ENCODE measurements at regions not wholly inside any gene's neighbourhood (a gene's known extent, or its start where the extent isn't known, plus 50 kb on each side); places are given as distances from the start of the nearest gene placed in this dataset.

DNA sequence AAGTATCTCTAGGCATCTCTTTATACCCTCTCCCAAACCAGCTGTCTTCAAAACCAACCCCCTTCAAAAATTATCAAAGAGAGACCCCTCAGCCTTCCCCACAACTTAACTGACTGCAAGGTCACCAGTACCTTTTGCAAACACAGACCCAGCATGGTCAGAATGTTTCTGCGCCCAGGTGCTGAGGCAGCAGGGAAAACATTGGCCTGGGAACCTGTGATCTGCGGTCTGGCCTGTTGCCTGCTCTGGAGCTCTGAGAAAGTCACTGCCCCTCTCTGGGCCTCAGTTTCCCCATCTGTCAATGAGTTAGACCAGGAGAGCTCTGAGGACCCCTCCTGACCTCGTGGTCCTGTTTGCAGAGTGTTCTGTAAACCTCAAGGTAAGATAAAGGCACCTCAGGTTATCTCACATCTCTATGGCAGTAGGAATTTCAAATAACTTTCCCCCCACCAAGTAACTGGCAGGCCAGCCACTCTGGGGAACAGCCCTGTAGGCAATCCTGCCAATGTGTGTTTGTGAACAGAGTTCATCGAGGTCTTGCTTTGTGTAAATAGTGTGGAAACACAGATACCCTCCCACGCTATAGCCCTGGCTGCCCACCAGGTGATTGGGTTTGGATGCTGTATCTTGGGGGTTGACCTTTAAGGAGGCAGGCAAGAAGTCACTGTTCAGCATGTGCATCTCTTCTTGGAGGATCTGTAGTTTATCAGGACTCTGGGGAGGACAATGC is 50.0 kb upstream of the SMAD6 start:
- no peak for ATAC-seq
- POLR2A ChIA-PET: no interaction called here
- CTCF ChIA-PET: no interaction called here

More for the DNA sequence above, 50.0 kb upstream of the SMAD6 start:
- no TSS peak for BruUV-seq (replicated peaks)
- Histone ChIP-seq H3K36me3 (ENCODE audit: control insufficient read depth in 1 of 2, insufficient read depth in 2 of 2, low read length in 2 of 2) (no peaks in the 10 kb centered on the region), H3K27me3 (ENCODE audit: insufficient read depth, low read length) (no peaks in the 10 kb centered on the region), H3K4me2 (ENCODE audit: low read length) (no peak overlapping the region), H3K4me1 (ENCODE audit: control insufficient read depth in 1 of 2, insufficient read depth in 2 of 2, low read length in 2 of 2) (peaks cover 10 to 26% of the 10 kb centered on the region in 2 experiments; a peak in 3 of 4 replicates), H3K27ac (ENCODE audit: low read depth, low read length) (no peak overlapping the region), H4K20me1 (ENCODE audit: insufficient read depth) (no peaks in the 10 kb centered on the region), H3K9me3 (ENCODE audit: control insufficient read depth in 1 of 2, insufficient read depth in 1 of 2, low read depth in 1 of 2, low read length in 2 of 2) (no peaks in the 10 kb centered on the region), H3K9ac (ENCODE audit: low read length) (no peak overlapping the region), H3K4me3 (replicated peaks in 1 of 2; ENCODE audit: low read depth in 1 of 2, low read length in 2 of 2) (no peak overlapping the region), H3K79me2 (ENCODE audit: insufficient read depth, low read length) (no peaks in the 10 kb centered on the region), H3K9me2 (ENCODE audit: insufficient read depth) (no peaks in the 10 kb centered on the region), H2AFZ (ENCODE audit: low read depth, low read length, poor library complexity, severe bottlenecking) (no peak overlapping the region)
- intact Hi-C loops (cut with micrococcal nuclease): no loop called here
- no peak for DNase-seq (ENCODE audit: low read depth, low spot score)
- RAD21 ChIA-PET (ENCODE audit: low non-redundant PET in 1 of 2, low total read pairs in 2 of 2, uncharacterized antibody in 2 of 2, unreplicated experiment in 2 of 2): no interaction called here
- TF ChIP-seq EGR1 (IDR thresholded peaks at IDR 0.05; ENCODE audit: low read depth) (no peak), YY1 (IDR thresholded peaks at IDR 0.05; ENCODE audit: extremely low read depth, insufficient replicate concordance, low read depth, low read length) (no peak), SIN3A (IDR thresholded peaks at IDR 0.05; ENCODE audit: low read depth) (no peak), CEBPB (IDR thresholded peaks at IDR 0.05; ENCODE audit: low read depth) (no peak), ELF1 (IDR thresholded peaks at IDR 0.05; ENCODE audit: borderline replicate concordance, low read depth) (no peak), TCF7L2 (IDR thresholded peaks at IDR 0.05; ENCODE audit: borderline replicate concordance, extremely low read depth, insufficient read depth, insufficient read length) (no peak), EZH2 (IDR thresholded peaks at IDR 0.05) (no peak), ZFX (IDR thresholded peaks at IDR 0.05) (no peak), POLR2AphosphoS5 (IDR thresholded peaks at IDR 0.05; ENCODE audit: low read depth, low read length) (no peak), SP1 (IDR thresholded peaks at IDR 0.05; ENCODE audit: low read depth) (no peak), SRF (IDR thresholded peaks at IDR 0.05; ENCODE audit: low read depth) (no peak), JUND (IDR thresholded peaks at IDR 0.05) (no peak), RAD21 (IDR thresholded peaks at IDR 0.05; ENCODE audit: low read depth) (no peak), POLR2A (IDR thresholded peaks at IDR 0.05; ENCODE audit: borderline replicate concordance, extremely low read depth, insufficient read depth, insufficient read length) (no peak), ZNF274 (IDR thresholded peaks at IDR 0.05; ENCODE audit: low read depth, low read length) (no peak), FOSL1 (IDR thresholded peaks at IDR 0.05; ENCODE audit: low read depth) (no peak), EZH2phosphoT487 (IDR thresholded peaks at IDR 0.05; ENCODE audit: borderline replicate concordance) (no peak), CBX3 (IDR thresholded peaks at IDR 0.05; ENCODE audit: low read depth) (no peak)
- TF ChIP-seq, protein P1, sequence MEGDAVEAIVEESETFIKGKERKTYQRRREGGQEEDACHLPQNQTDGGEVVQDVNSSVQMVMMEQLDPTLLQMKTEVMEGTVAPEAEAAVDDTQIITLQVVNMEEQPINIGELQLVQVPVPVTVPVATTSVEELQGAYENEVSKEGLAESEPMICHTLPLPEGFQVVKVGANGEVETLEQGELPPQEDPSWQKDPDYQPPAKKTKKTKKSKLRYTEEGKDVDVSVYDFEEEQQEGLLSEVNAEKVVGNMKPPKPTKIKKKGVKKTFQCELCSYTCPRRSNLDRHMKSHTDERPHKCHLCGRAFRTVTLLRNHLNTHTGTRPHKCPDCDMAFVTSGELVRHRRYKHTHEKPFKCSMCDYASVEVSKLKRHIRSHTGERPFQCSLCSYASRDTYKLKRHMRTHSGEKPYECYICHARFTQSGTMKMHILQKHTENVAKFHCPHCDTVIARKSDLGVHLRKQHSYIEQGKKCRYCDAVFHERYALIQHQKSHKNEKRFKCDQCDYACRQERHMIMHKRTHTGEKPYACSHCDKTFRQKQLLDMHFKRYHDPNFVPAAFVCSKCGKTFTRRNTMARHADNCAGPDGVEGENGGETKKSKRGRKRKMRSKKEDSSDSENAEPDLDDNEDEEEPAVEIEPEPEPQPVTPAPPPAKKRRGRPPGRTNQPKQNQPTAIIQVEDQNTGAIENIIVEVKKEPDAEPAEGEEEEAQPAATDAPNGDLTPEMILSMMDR (IDR thresholded peaks at IDR 0.05 in 2 of 3, conservative IDR thresholded peaks at IDR 0.05 in 1 of 3; ENCODE audit: borderline replicate concordance in 1 of 3, insufficient read depth in 1 of 3, low read depth in 2 of 3, low read length in 2 of 3): no peak
- TF ChIP-seq, protein P2, sequence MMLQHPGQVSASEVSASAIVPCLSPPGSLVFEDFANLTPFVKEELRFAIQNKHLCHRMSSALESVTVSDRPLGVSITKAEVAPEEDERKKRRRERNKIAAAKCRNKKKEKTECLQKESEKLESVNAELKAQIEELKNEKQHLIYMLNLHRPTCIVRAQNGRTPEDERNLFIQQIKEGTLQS (IDR thresholded peaks at IDR 0.05): no peak
